HG03460 (cell line): ENCODE measurements at regions not wholly inside any gene's neighbourhood (a gene's known extent, or its start where the extent isn't known, plus 50 kb on each side); places are given as distances from the start of the nearest gene placed in this dataset.
"Not testable (repeated sequence)": the region's sequence is repeated elsewhere in the genome, so short reads cannot be mapped to it uniquely, and the experiment has no call there.

Experiments
- ATAC-seq: cut with Tn5 transposase; IDR thresholded peaks from one replicate; pipeline ENCODE4 v1.9.1; 2021; ENCODE audit not compliant: unreplicated experiment

GRCh38 chr6:106749609-106750008, 120.2 kb downstream of the QRSL1 start:
- ATAC-seq = no peak

DNA sequence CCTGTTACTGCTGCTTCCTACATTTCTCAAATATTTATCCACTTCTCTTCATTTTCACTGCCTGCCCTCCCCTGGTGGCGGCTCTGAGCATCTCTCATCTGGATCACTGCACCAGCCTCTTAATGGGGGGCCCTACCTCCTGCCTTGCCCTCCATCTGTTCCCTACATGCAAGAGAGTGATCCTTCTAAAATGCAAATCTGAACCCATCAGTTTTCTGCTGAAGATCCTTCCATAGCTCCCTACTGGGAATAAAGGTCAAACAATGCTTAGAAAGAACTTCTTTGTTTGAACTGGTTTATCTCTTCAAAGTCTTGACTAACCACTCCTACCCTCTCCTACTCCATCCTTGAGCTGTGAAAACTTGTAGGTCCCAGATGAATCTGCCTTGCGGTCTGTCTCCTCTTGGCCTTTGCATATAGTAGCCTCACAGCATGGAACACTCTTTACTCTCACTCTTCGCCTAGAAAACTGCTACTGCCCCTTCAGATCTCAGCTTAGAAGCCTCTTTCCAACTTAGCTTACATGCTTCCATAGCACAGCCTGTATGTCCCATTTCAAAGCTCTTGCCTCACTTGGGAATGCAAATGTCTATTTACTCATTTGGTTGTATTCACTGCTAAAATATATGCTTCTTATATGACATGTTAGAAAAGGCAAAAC, 119.3 kb downstream of the QRSL1 start:
- ATAC-seq = no peak

DNA sequence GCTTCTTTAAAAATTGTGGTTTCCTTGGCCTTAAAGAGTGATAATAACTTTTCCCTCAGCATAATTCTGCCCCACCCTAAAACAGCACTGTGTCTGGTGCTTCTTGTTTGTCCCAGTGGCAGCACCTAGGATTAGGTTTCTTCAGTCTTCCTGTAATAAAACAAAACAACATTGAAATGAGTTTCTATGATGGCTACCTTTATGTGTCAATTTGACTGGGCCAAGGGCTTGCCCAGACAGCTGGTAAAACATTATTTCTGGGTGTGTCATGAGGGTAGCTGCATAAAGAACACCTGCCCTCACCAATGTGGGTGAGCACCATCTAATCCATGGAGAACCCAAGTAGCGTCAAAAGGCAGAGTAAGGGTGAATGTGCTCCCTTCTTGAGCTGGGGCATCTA, 117.8 kb downstream of the QRSL1 start:
- no peak for ATAC-seq

DNA sequence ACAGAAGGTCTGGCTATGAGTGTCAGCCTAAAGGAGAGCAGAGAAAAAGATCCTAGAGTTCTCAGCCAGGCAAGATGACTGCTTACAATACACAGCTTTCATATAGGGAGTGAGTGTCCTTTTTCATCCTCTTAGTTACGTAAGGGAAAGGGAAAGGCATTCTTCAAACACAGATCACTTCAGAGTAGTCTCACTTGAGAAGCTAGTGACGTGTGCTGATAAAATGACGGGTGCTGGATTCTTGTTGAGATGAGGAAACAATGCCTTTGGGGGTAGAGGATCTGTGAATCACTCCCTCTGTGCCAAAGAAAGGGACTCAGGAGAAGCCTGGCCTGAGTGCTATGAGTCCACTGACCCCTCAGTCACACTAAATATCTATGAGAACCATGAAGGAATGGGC, 117.3 kb downstream of the QRSL1 start:
- ATAC-seq = no peak

DNA sequence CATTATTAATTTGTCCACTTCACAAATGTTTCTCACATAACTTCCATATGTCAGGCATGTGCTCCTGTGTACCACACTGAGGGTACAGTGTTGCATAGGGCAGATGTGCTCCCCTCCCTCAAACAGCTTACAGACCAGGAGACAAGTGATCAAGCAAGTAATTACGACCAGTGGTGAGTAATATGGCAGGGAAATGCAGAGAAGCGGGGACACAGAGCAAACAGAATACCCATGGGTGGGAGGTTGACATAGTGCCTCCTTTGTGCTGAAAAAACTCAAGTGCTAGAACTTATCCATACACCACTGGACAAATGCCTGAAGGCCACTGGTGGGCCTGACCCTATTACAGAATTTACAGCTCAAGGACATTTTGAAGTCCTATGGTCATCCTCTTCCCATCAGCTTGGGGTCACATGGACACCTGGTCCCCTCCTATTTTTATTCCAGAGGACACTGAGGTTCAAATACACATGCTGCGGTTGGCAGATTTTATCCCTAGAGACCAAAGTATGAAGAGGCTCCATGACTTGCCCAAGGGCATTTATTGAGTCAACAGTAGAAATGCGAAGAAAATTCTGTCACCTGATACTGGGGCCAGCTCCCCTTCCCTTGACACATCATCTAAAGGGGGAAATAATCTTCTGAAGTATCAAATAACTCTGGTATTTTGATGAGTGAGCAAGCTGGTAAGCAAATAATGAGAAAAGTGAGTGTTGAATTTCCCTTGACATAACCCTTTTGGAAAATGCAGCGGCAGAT, 116.6 kb downstream of the QRSL1 start:
- ATAC-seq = no peak

GRCh38 chr6:106745197-106745770, 115.9 kb downstream of the QRSL1 start:
- no peak for ATAC-seq

DNA sequence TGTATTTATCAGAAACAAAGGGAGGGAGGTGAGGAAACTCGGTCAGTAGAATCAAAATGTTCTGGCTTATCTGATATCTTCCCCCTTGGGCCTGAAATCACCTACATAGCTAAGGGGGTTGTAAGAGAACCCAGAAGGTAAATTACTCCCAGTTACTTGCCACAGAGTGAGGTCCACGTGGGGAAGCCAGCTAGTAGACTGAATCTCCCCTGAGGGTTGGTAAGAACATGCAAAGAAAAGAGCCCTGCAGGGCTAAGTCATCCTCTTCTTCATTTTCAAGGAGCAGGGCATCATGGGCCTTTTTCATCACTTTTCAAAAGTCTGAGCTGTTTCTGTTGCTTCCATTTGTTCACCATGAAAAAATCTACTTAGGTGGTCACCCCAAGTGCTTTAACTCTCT, 115.4 kb downstream of the QRSL1 start:
- no peak for ATAC-seq

- ATAC-seq = not testable (repeated sequence)
Measured at GRCh38 chr6:106744029-106744428, 114.7 kb downstream of the QRSL1 start.

- no peak for ATAC-seq
Measured at GRCh38 chr6:106743612-106744011, 114.2 kb downstream of the QRSL1 start.

DNA sequence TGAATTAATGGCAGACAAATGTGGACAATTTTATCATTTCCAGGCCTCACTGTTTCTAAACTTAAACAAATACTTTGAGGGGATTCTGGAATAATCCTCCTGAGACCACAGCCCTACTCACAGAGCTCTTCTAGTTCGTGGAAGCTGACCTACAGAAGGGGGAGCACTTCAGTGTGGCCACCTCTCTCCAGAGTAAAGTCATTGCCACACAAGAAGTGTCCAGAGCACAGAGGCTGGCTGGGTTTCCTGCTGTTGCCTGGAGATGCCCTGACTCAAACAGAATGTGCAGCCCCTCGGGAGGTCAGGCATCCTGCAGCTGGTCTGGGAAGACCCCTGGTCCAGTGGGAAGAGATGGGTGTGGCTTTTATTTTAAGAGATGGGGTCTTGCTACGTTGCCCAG, 110.9 kb downstream of the QRSL1 start:
- no peak for ATAC-seq

- no peak for ATAC-seq
Measured at GRCh38 chr6:106739387-106739786, 110.0 kb downstream of the QRSL1 start.

DNA sequence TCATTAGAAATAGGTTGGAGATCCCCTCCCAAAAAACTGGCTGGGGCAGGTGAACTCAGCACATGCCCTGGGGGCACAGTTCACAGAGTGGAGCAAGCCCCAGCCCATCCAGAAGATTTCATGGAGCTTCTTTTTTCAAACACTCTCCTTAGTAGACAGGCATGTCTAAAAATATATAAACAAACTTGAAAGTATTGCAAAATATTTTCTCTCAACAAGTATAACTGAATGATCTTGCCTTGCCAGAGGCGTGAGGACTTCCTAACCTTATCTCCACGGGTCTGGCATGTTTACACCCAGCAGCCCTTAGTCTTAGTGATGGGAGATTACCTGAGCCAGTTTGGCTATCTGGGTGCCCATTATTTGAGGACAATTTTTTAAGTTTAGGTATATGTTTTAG, 107.1 kb downstream of the QRSL1 start:
- no peak for ATAC-seq

- ATAC-seq = no peak
Measured at GRCh38 chr6:106735828-106736227, 106.5 kb downstream of the QRSL1 start.

DNA sequence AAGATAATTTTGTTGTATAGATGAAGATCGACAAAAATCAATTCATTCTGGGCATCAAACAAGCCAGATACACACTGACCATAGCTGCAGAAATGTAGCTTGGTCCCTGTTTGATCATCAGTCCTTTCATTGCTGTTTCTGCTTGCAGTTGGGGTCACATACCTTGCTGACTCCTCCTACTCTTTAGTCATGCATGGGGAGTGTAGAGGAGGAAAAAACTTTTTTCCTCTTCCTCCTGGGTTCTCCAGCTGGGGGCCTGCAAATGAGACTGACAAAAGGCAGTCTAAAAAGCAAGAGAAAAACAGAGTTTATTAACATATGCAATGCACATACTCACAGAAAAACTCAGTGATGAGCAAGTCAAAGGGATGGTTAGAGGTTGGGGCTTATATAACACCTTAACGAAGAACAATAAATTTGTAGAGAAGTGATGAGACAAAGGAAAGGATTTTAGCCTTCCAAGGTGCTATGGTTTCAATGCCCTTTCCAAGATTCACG, 105.8 kb downstream of the QRSL1 start:
- ATAC-seq = no peak

DNA sequence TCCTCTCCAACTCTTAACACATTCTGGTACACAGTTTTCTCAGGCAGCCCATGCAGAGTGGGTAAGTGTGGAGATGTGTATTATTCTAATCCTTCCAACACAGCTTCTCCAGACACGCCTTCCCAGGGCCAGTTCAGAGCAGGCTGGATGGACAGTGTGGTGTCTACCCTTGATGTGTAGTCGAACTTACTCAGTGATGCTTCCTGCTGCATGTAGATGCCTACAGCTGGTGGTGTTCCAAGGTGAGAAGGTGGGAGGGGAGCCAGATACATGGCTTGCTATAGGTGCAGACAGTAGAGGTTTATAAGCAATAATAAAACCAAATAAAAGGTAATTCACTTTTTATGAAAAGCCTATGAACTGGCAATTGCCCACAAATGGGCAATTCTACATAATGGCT, 104.0 kb downstream of the QRSL1 start:
- ATAC-seq = no peak

GRCh38 chr6:106732376-106732940, 103.1 kb downstream of the QRSL1 start:
- no peak for ATAC-seq

DNA sequence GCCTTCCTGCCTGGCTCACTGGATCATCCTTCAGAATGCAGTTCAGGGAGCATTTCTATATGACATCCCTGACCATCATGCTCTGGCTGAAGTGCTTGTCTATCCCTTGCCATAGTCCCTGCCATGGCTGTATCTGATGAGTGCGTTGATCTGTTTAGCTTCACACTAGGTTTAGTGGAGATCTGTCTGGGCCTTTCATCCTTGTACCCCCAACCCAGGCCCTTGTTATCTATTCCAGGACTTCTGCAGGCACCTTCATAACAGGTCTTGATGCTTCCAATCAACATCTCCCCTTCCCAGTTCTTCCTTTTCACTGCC, 102.4 kb downstream of the QRSL1 start:
- ATAC-seq = no peak

DNA sequence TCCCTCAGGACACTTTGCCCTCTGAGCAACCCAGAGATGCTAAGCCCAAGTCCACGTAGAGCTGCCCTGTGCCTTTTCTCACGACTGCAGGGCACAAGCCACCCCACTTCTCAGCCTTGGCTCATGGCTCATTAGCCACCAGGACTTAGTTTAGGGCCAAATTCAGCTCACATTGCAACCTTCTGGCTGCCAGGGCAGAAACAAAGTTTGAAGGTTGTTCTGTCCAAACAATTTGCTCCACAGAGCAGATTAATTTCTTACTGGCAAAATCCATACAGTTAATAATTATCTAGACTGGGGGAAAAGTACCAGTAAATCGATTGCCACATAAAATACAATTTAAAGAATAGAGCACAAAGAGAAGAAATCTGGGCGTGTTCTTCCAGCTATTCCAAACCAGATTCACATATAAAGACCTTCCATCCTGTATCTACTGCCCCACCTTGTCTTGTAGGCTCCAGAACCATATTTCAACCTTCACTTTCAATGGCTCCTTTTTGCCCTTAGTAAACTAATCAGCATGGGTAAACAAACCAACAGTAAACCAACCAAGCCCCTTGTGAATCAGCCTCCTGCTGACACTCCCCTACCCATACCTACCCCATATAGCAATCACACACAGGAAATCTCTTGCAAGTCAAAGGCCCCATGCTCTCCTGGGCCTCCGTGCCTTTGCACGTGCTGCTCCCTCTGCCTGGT, 101.9 kb downstream of the QRSL1 start:
- no peak for ATAC-seq

DNA sequence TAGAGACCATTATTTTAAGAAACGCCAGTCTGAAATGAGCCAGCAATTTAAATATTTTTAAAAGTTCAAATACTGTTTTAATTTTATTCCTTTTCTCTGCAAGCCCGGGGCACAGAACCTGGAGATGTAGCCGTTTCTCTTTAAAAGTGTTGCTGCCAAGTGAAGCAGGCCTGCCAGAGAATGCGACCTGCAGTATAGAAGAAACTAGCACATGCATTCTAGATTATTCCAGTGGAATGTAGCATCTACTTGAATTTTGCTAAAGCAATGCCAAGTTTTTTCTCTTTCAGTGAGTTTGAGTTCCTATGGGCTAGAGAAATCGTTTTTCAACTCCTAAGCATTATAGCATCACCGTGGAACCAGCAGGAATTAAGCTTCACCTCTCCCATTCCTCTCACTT, 101.3 kb downstream of the QRSL1 start:
- no peak for ATAC-seq

GRCh38 chr6:106730264-106730663, 100.9 kb downstream of the QRSL1 start:
- ATAC-seq = no peak

DNA sequence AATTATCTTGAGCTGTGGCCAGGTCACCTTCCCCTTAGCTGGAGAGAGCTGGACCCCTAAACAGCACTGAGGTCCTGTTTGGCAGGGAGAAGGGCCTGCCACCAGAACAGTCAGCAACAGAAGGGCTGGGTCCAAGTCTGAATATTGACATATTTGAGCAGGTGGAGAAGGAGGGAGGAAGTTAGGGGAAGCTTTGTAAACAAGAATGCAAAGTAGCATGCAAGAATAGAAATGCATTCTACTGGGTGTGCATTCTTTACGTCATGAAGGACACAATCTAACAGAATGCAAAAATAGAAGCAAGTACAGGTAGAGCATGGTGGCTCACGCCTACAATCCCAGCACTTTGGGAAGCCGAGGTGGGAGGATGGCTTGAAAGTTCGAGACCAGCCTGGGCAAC, 100.5 kb downstream of the QRSL1 start:
- no peak for ATAC-seq
